ENCODE measurements at regions not wholly inside any gene's neighbourhood (a gene's known extent, or its start where the extent isn't known, plus 50 kb on each side); places are given as distances from the start of the nearest gene placed in this dataset.
"Not testable (repeated sequence)": the region's sequence is repeated elsewhere in the genome, so short reads cannot be mapped to it uniquely, and the experiment has no call there.

DNA sequence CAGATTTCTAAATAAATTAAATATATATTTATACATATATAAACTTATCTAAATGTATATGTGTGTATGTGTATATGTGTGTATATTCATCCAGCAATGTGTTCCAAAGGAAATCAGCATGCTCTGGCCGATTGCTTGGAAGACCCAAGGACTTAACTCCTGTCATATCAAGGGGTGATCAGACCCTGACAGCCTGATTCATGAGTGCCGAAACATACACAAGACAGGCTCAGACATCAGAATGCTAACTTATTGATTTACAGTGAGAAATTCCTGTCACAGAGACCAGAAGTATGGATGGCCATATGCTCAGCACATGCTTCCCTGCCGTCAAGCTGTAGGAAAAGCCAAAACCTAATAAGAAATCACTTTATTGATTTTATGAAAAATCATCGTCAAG is 545.1 kb upstream of the NR5A2 start:
- WGBS, 2 donors, result 67 to 73% methylated on average over 3 to 4 of the region's 4 CpGs
- no peaks in the 10 kb centered on the region for H3K27me3 ChIP-seq
- no peak overlapping the region for H3K27ac ChIP-seq
- H3K4me3 ChIP-seq, result no peak overlapping the region
- no peaks in the 10 kb centered on the region for H3K4me1 ChIP-seq
- intact Hi-C loops (cut with DNase I), result no loop called here
- no peaks in the 10 kb centered on the region for H3K9me3 ChIP-seq
- TF ChIP-seq, protein P1, sequence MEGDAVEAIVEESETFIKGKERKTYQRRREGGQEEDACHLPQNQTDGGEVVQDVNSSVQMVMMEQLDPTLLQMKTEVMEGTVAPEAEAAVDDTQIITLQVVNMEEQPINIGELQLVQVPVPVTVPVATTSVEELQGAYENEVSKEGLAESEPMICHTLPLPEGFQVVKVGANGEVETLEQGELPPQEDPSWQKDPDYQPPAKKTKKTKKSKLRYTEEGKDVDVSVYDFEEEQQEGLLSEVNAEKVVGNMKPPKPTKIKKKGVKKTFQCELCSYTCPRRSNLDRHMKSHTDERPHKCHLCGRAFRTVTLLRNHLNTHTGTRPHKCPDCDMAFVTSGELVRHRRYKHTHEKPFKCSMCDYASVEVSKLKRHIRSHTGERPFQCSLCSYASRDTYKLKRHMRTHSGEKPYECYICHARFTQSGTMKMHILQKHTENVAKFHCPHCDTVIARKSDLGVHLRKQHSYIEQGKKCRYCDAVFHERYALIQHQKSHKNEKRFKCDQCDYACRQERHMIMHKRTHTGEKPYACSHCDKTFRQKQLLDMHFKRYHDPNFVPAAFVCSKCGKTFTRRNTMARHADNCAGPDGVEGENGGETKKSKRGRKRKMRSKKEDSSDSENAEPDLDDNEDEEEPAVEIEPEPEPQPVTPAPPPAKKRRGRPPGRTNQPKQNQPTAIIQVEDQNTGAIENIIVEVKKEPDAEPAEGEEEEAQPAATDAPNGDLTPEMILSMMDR (IDR thresholded peaks at IDR 0.05), result no peak
- no peak for TF ChIP-seq POLR2A (IDR thresholded peaks at IDR 0.05)
- no peaks in the 10 kb centered on the region for H3K36me3 ChIP-seq
- DNase-seq, result no peak

DNA sequence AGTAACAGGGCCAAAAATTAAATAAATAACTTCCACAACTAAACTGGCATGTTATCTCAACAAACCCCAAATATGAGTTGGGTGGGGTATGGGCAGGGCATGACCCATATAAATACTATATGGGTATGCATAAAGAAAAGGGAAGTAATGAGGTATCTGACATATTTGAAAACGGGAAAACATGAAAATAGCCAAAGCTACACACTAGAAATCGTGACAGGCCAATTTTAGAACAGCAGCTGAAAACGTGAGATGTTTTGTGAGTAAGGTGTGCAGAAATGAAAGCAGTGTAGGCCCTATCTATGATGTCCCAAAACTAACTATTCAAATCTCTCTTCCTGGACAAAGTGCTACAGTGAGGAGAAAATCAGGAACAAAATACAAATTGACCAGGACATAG is 537.9 kb upstream of the NR5A2 start:
- Histone ChIP-seq H3K4me3 (no peak overlapping the region), H3K27me3 (no peaks in the 10 kb centered on the region), H3K9me3 (peaks cover 0 to 5% (median 0%) of the 10 kb centered on the region in 3 donors), H3K36me3 (no peaks in the 10 kb centered on the region), H3K27ac (no peak overlapping the region), H3K4me1 (no peaks in the 10 kb centered on the region)
- no peak for DNase-seq
- WGBS, 2 donors, result 40 to 54% methylated on average over 3 of the region's 3 CpGs
- no peak for TF ChIP-seq POLR2A (IDR thresholded peaks at IDR 0.05)
- TF ChIP-seq, protein P1 (IDR thresholded peaks at IDR 0.05), result no peak
- intact Hi-C loops (cut with DNase I), result no loop called here

DNA sequence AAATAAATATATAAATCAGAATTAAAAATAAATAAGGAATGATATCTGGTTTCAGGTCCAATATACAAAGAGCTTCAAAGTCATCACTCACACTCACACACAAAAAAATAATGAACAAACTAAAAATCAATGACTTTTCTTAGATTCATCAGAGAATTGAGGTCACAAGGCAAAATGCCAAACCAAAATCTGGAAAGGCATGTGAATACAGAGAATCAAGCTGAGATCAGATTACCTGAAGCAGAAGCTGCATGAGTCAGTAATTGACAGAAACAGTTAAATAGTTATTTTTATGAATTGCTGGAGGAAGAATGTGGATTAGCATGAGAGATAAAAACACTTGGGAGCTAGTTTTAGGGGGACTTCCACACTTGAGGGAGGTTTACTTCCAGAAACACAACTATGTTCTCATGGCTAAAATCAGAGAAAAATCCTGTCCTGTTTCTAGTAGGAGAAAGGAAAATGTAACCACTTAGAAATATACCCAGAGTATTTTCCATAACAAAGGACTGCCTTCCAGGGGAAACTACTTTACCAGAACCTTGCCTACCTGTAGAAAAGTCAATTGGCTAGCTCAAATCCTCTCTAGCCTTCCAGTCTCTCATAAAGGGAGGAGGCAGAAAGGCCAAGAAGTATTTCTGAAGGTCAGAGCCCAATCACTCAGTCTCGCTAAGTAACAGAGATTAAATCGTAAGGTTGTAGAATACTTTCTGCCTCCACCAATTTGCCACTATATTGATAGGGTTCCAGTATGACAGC is 536.6 kb upstream of the NR5A2 start:
- Histone ChIP-seq H3K9me3 (peaks cover 0 to 15% (median 0%) of the 10 kb centered on the region in 3 donors), H3K27ac (no peak overlapping the region), H3K27me3 (no peaks in the 10 kb centered on the region), H3K4me3 (no peak overlapping the region), H3K4me1 (no peaks in the 10 kb centered on the region), H3K36me3 (no peaks in the 10 kb centered on the region)
- intact Hi-C loops (cut with DNase I), result no loop called here
- TF ChIP-seq POLR2A (IDR thresholded peaks at IDR 0.05), result no peak
- TF ChIP-seq, protein P1 (IDR thresholded peaks at IDR 0.05), result no peak
- DNase-seq, result no peak
- 63 to 92% methylated on average over 2 of the region's 2 CpGs for WGBS, 2 donors

DNA sequence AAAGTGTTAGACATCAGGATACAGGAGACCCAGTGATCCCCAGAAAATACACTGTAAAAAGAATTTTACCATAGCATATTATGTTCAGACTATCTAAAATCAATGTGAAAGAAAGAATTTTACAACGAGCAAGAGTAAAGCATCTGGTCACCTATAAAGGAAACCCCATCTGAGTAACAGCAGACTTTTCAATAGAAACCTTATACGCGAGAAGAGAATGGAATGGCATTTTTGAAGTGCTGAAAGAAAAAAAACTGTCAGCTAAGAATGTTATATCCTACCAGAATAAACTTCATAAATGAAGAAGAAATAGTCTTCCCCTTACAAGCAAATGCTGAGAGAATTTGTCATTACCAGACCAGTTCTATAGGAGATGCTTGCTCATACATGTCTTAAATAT is 532.1 kb upstream of the NR5A2 start:
- Histone ChIP-seq H3K36me3 (no peaks in the 10 kb centered on the region), H3K9me3 (peaks cover 0 to 15% (median 0%) of the 10 kb centered on the region in 3 donors), H3K27ac (no peak overlapping the region), H3K4me1 (no peaks in the 10 kb centered on the region), H3K27me3 (no peaks in the 10 kb centered on the region), H3K4me3 (no peak overlapping the region)
- DNase-seq, result no peak
- 87 to 92% methylated on average over 3 of the region's 3 CpGs for WGBS, 2 donors
- TF ChIP-seq, protein P1 (IDR thresholded peaks at IDR 0.05), result no peak
- no peak for TF ChIP-seq POLR2A (IDR thresholded peaks at IDR 0.05)
- intact Hi-C loops (cut with DNase I), result no loop called here

DNA sequence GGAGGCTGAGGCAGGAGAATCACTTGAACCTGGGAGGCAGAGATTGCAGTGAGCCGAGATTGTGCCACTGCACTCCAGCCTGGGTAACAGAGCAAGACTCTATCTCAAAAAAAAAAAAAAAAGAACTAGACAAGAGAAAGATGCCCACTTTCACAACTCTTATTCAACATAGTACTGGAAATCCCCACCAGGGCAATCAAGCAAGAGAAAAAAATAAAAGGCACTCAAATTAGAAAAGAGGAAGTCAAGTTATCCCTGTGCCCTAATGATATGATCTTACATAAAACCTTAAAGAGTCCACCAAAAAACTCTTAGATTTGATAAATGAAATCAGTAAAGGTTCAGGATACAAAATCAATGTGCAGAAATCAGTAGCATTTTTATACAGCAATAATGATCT is 528.7 kb upstream of the NR5A2 start:
- H3K4me3 ChIP-seq; H3K4me1 ChIP-seq; DNase-seq; intact Hi-C loops (cut with DNase I); H3K36me3 ChIP-seq; H3K27me3 ChIP-seq; H3K27ac ChIP-seq: not testable (repeated sequence)
- H3K9me3 ChIP-seq, result peaks cover 0 to 15% (median 0%) of the 10 kb centered on the region in 3 donors
- WGBS, 2 donors, result 71 to 100% methylated on average over 1 of the region's 1 CpG

DNA sequence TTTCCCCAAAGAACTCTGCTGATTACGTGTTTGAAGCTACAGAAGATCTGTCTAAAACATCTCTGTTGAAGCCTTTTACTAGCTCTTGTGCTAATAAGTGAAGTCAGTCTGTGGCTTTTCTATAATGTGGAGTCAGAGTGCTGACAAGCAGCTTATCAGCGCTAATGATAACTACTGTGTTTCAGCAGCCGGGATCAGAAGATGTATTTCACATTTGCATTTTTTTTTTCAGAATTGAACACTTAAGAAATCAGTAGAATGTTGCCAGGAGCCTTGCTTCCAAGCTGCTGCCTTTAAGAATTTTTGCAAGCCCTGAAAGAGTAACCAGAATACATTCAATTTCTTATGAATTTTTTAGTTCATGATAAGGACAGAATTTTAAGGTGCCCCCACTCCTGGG is 519.4 kb upstream of the NR5A2 start:
- WGBS, 2 donors, result 57 to 77% methylated on average over 3 of the region's 3 CpGs
- Histone ChIP-seq H3K4me1 (no peaks in the 10 kb centered on the region), H3K36me3 (no peaks in the 10 kb centered on the region), H3K9me3 (no peaks in the 10 kb centered on the region), H3K27ac (no peak overlapping the region), H3K4me3 (no peak overlapping the region), H3K27me3 (no peaks in the 10 kb centered on the region)
- no peak for TF ChIP-seq POLR2A (IDR thresholded peaks at IDR 0.05)
- TF ChIP-seq, protein P1 (IDR thresholded peaks at IDR 0.05), result no peak
- intact Hi-C loops (cut with DNase I), result no loop called here
- DNase-seq, result no peak
